Parathyroid adenoma (tissue), 2 donors: ENCODE measurements at regions not wholly inside any gene's neighbourhood (a gene's known extent, or its start where the extent isn't known, plus 50 kb on each side); places are given as distances from the start of the nearest gene placed in this dataset.
"Not testable (repeated sequence)": the region's sequence is repeated elsewhere in the genome, so short reads cannot be mapped to it uniquely, and the experiment has no call there.

Experiments
- H2AFZ ChIP-seq: fragments of 300-600 bp; sonication (generic); one replicate; pipeline ENCODE4 v1.7.0; 2017; ENCODE audit warnings: antibody characterized with exemption, mild to moderate bottlenecking
- H3K27ac ChIP-seq: fragments of 300-600 bp; sonication (generic); one replicate; pipeline ENCODE4 v1.7.0; 2017
- H3K27me3 ChIP-seq: fragments of 300-600 bp; sonication (generic); one replicate; pipeline ENCODE4 v1.7.0; 2017; ENCODE audit warnings: low read length; ENCODE audit not compliant: control insufficient read depth, insufficient read depth
- H3K36me3 ChIP-seq: fragments of 300-600 bp; sonication (generic); one replicate; pipeline ENCODE4 v1.7.0; 2017; ENCODE audit warnings: low read length; ENCODE audit not compliant: control insufficient read depth, insufficient read depth
- H3K4me1 ChIP-seq: fragments of 300-600 bp; sonication (generic); one replicate; pipeline ENCODE4 v1.7.0; 2017; ENCODE audit warnings: control low read depth
- H3K4me2 ChIP-seq: fragments of 300-600 bp; sonication (generic); one replicate; pipeline ENCODE4 v1.7.0; 2017; ENCODE audit warnings: low read length
- H3K4me3 ChIP-seq: fragments of 300-600 bp; sonication (generic); one replicate; pipeline ENCODE4 v1.7.0; 2017; ENCODE audit warnings: low read depth, low read length
- H3K79me2 ChIP-seq: fragments of 300-600 bp; sonication (generic); one replicate; pipeline ENCODE4 v1.7.0; 2017; ENCODE audit warnings: control low read depth
- H3K9ac ChIP-seq: fragments of 300-600 bp; sonication (generic); one replicate; pipeline ENCODE4 v1.7.0; 2017; ENCODE audit warnings: mild to moderate bottlenecking
- H3K9me3 ChIP-seq: fragments of 300-600 bp; sonication (generic); one replicate; pipeline ENCODE4 v1.7.0; 2017; ENCODE audit warnings: low read length; ENCODE audit not compliant: control insufficient read depth
- TF ChIP-seq, protein P1 (sequence below): fragments of 300-600 bp; sonication (generic); IDR thresholded peaks from one replicate; pipeline ENCODE4 v1.7.0; 2017; ENCODE audit warnings: antibody characterized with exemption, mild to moderate bottlenecking
- donor health status: primary hyperparathyroidism.

DNA sequence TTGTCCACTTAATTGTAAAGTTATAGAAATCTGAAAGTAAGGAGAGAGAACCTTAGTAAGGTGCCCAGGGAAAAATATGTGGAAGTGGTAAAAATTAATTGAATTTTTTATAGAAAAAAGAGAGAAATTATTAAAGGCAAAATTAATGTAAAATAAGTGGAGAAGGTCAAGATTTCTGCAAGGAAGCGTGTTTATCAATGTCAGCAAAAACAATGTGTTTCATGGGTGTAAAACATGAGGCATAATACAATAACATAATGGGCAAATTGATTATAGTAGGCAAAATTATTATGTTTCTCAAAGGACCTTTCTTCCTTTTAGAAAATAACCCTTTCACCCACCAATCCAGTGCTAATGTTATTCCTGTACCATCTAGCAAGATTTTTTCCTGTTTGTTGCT lies 1520.1 kb downstream of the REEP3 start:
- H3K79me2 ChIP-seq = no peaks in the 10 kb centered on the region
- no peak overlapping the region for H3K4me3 ChIP-seq
- no peak overlapping the region for H3K4me2 ChIP-seq
- H3K36me3 ChIP-seq = no peaks in the 10 kb centered on the region
- no peak overlapping the region for H3K27ac ChIP-seq
- H3K27me3 ChIP-seq = no peaks in the 10 kb centered on the region
- no peak overlapping the region for H2AFZ ChIP-seq
- H3K9me3 ChIP-seq = no peaks in the 10 kb centered on the region
- no peaks in the 10 kb centered on the region for H3K4me1 ChIP-seq
- no peak overlapping the region for H3K9ac ChIP-seq
- TF ChIP-seq, protein P1, sequence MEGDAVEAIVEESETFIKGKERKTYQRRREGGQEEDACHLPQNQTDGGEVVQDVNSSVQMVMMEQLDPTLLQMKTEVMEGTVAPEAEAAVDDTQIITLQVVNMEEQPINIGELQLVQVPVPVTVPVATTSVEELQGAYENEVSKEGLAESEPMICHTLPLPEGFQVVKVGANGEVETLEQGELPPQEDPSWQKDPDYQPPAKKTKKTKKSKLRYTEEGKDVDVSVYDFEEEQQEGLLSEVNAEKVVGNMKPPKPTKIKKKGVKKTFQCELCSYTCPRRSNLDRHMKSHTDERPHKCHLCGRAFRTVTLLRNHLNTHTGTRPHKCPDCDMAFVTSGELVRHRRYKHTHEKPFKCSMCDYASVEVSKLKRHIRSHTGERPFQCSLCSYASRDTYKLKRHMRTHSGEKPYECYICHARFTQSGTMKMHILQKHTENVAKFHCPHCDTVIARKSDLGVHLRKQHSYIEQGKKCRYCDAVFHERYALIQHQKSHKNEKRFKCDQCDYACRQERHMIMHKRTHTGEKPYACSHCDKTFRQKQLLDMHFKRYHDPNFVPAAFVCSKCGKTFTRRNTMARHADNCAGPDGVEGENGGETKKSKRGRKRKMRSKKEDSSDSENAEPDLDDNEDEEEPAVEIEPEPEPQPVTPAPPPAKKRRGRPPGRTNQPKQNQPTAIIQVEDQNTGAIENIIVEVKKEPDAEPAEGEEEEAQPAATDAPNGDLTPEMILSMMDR = no peak

- H3K36me3 ChIP-seq = no peaks in the 10 kb centered on the region
- no peaks in the 10 kb centered on the region for H3K79me2 ChIP-seq
- no peak overlapping the region for H3K9ac ChIP-seq
- no peak overlapping the region for H3K4me3 ChIP-seq
- H3K9me3 ChIP-seq = no peaks in the 10 kb centered on the region
- no peaks in the 10 kb centered on the region for H3K4me1 ChIP-seq
- H3K27ac ChIP-seq = no peak overlapping the region
- no peaks in the 10 kb centered on the region for H3K27me3 ChIP-seq
- H3K4me2 ChIP-seq = no peak overlapping the region
- H2AFZ ChIP-seq = no peak overlapping the region
- TF ChIP-seq, protein P1 = no peak
These were observed 1521.3 kb downstream of the REEP3 start for GRCh38 chr10:65042496-65042895.

DNA sequence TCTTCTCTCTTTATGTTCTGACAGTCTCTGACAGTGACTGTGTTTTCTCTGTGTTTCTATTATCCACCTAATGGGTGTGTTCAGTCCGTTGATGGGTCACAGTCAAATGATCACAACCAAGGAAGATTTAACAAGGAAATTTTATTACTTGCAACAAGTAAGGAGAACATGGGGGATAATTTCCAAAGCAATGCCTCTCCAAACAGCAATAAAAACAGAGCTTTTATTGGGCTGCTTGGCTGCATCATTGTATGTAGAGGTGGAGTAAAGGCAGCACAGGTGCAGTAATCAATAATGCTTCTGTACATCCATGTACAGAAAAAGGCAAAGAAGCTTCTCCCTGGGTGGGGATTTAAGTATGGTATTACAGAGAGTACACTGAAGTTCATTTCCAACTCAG lies 1525.6 kb downstream of the REEP3 start:
- Histone ChIP-seq H3K4me1 (no peaks in the 10 kb centered on the region), H3K27me3 (no peaks in the 10 kb centered on the region), H3K79me2 (no peaks in the 10 kb centered on the region), H3K4me3 (no peak overlapping the region), H2AFZ (no peak overlapping the region), H3K27ac (no peak overlapping the region), H3K36me3 (no peaks in the 10 kb centered on the region), H3K9ac (no peak overlapping the region), H3K9me3 (no peaks in the 10 kb centered on the region), H3K4me2 (no peak overlapping the region)
- TF ChIP-seq, protein P1 = no peak

- H3K79me2 ChIP-seq, H3K9me3 ChIP-seq, H3K4me2 ChIP-seq, H3K27ac ChIP-seq, H3K4me3 ChIP-seq, H2AFZ ChIP-seq, H3K4me1 ChIP-seq, H3K9ac ChIP-seq, H3K27me3 ChIP-seq, H3K36me3 ChIP-seq: not testable (repeated sequence)
These were observed 1530.9 kb downstream of the REEP3 start for GRCh38 chr10:65052111-65052510.

- not testable (repeated sequence) for H3K9me3 ChIP-seq, H3K9ac ChIP-seq, H3K4me3 ChIP-seq, H3K36me3 ChIP-seq, H3K4me2 ChIP-seq, H3K27me3 ChIP-seq, H2AFZ ChIP-seq, H3K4me1 ChIP-seq, H3K27ac ChIP-seq, H3K79me2 ChIP-seq
These were observed 1532.2 kb downstream of the REEP3 start for GRCh38 chr10:65053397-65053796.

DNA sequence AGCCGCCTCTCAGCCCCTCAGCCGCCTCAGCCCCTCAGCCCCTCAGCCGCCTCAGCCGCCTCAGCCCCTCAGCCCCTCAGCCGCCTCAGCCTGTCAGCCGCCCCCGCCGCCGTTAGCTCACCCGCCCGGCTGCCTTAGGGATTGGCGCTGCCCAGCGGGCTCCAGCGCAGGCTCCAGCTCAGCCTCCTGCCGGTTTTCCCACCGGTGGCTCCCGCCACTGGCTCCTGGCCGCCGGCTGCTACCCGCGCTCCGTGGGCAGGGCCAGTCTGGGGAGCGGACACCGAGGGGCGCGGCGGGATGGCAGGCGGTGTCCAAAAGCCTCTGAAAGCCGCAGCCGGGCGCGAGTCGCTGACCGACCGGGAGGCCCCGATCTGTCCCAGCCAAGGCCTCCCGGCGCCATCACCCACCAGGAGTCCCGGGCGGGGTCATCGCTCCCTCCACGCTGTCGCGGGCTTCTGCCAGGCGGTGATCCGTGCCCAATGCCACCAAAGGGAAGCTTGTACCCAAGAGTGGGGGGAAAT lies 1532.7 kb downstream of the REEP3 start:
- H3K27me3 ChIP-seq, H3K9ac ChIP-seq, H3K4me1 ChIP-seq, H3K4me3 ChIP-seq, H2AFZ ChIP-seq, H3K9me3 ChIP-seq, H3K27ac ChIP-seq, H3K4me2 ChIP-seq, H3K79me2 ChIP-seq, H3K36me3 ChIP-seq: not testable (repeated sequence)

DNA sequence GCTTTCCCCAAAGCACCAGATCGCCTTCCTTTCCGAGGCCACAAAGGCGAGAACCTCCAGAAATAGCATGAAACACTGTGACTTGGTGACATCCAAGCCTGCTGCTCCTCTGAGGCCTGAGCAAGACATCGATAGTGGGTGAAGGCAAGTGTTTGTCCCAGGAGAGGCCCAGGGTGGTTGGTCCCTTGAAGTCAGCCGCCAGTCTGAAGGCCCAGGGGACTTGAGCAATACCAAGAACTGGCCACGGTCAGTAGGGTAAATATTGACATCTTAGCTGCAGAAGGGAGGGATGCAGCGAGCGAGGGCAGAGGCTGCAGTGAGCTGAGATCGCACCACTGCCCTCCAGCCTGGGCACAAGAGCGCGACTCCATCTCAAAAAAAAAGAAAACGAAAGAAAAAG lies 1533.5 kb downstream of the REEP3 start:
- not testable (repeated sequence) for H3K27ac ChIP-seq, H3K4me1 ChIP-seq, H3K9me3 ChIP-seq, H3K79me2 ChIP-seq, H3K36me3 ChIP-seq, H3K27me3 ChIP-seq, H3K9ac ChIP-seq, H3K4me3 ChIP-seq, H3K4me2 ChIP-seq, H2AFZ ChIP-seq
